ENCODE measurements at regions not wholly inside any gene's neighbourhood (a gene's known extent, or its start where the extent isn't known, plus 50 kb on each side); places are given as distances from the start of the nearest gene placed in this dataset.

DNA sequence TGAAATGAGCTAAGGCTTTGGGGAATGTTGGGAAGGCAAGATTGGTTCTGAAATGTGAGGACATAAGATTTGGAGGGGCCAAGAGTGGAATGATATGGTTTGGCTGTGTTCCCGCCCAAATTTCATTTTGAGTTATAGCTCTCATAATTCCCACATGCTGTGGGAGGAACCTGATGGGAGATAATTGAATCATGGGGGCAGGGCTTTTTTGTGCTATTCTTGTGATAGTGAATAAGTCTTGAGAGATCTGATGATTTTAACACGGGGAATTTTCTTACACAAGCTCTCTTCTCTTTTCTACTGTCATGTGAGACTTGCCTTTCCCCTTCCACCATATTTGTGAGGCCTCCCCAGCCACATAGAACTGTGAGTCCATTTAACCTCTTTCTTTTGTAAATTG lies 157.6 kb upstream of the C1QTNF7 start:
- DNase-seq (ENCODE audit: low spot score): no peak

DNA sequence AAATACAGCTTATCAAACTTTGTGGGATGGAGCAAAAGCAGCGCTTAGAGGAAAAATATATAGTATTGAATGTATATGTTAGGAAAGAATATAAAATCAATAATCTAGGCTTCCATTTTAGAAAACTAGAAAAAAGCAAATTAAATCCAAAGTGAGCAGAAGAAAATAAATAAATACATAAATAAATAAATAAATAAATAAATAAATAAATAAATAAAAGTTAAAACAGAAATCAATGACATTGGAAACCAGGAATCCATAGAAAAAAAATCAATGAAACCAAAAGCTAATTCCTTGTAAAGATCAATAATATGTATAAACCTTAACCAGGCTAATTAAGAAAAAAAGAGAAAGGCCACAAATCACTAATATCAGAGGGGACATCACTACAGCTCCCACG lies 141.8 kb upstream of the C1QTNF7 start:
- no peak for DNase-seq (ENCODE audit: low spot score)

DNA sequence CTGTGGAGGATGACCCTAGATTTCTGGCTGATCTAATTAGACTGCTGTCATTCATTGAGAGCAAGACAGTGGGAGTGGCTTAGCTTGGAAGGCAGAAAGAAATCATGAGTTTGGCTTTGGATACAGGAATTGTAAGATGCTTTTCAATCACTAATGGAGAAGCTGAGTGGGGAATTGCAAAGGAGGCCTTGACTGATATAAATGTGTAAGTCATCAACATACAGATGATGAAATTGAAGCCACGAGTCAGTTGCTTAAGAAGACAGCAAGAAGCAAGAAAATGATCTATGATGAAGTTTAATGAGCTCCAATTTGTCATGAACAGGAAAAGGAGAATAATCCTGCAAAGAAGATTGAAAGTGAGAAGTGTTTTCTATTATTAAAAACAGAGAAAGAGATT lies 136.7 kb upstream of the C1QTNF7 start:
- DNase-seq (ENCODE audit: low spot score): no peak

DNA sequence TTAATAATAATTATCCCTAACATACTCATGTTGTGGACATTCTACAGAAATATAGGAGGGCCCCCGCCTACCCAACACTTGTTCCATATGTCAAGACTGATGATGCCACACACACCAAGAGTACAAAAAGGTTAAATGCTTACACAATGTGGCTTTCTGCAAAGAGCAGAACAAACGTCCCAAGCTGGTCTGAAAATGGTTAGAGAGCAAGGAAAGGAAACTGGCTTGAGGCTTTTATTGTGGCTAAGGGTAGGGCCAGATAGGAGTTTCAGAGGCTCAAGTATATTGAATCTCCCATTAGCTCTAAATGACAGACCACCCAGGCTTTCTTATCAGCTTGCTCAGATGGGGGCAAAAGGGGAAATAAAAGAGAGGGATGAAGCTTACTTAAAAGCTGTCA lies 134.1 kb upstream of the C1QTNF7 start:
- DNase-seq (ENCODE audit: low spot score): no peak

DNA sequence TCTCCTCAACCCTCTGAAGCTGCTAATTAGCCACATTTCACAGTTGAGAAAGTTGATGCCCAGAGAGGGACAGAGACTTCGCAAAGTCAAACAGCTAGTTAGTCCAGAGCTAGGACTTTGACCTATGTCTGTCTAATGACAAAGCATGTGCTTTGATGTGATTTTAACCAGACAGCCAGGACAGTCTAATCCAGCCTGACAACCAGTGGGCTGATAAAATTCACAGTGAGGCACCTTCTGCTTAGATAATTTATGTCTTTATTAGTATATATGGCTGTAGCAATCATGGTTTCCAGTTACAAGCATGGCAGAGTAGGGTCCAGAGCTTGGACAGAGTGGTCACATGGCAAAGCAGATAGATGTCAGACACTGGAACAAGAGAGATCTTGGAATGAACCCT lies 133.6 kb upstream of the C1QTNF7 start:
- DNase-seq (ENCODE audit: low spot score): no peak

DNA sequence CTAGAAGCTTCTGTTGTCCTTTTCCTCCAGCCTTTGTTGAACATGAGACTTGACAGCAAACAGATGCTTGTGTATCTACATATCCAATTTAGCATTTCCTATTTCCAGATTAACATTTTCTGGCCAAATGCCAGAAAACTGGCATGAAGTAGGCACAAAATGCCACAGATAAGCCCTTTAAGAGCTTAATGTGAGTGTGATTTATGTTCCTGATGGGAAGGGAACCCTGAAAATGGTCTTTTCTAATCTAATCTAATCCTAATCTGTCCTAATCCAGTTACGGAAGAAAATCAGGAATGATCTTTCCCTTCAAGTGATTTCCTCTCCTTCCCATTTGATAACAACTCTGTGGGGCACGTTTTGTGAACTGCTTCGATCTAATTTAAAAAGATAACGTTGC lies 133.0 kb upstream of the C1QTNF7 start:
- no peak for DNase-seq (ENCODE audit: low spot score)

DNA sequence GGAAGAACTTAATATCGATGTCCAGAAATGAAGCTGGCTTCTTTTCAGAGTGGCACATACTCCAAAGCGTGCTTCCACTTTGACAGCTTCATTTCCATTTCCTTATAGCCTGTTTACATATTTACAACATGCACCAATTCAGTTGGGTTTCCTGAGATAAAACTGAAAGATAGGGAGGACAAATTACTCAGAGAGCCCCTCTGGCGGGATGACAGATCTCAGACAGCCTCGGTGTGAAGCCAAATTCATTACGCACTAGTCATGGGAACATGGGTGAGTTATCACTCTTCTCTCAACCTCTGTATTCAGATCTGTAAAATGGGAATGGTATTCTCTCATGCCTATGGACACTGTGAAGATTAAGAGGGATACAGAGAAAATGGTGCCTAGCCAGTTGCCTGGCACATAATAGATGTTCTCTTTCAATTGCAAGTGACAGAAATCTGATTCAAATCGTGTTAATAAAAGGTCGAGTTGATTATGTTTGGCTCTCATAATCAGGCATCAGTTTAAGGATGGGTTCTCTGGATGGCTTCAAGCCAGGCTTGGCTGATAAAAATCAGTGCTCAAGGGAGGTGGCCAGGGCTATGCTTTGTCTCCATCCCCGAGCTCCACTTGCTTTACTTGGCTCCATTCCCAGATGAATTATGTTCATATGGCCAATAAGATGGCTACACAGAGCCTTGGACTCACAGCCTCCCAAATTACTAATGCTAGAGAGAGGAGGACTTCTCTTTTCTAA lies 132.2 kb upstream of the C1QTNF7 start:
- peak; percentile 0 for DNase-seq (ENCODE audit: low spot score)

DNA sequence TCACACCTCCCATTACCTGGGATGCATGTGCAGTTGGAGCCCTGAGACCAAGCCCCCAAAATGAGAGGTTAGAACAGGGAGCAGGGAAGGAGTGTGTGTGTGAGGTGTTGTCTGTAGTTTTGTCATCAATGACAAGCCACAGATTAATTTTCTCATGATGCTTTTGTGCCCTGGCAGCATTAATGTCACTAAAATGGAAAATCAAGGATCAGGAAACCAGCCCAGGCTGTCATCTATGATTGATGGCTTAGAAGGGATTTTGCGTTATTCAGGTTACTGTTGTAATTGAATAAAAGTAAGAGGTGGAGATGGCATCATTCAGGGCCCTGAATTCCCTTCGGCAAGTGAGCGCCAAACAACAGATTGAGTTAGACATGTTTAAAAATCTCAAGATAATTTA lies 130.5 kb upstream of the C1QTNF7 start:
- no peak for DNase-seq (ENCODE audit: low spot score)

DNA sequence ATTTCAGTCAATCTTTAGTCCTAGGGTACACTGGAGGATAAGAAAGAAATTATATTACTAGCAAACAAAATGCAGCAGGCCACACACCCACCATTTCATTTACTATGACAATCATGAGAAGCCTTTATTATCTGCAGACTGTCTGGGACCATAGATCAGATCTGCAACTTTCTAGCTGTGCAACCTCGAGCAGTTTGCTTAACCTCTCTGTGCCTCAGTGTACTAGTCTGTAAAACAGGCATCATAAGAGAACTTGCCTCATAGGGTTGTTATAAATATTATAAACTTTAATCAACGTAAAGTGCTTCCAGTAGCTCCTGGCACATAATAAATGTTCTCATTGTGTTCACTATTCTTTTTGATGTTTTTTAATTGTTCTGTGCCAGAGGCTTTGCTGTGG lies 128.2 kb upstream of the C1QTNF7 start:
- no peak for DNase-seq (ENCODE audit: low spot score)

DNA sequence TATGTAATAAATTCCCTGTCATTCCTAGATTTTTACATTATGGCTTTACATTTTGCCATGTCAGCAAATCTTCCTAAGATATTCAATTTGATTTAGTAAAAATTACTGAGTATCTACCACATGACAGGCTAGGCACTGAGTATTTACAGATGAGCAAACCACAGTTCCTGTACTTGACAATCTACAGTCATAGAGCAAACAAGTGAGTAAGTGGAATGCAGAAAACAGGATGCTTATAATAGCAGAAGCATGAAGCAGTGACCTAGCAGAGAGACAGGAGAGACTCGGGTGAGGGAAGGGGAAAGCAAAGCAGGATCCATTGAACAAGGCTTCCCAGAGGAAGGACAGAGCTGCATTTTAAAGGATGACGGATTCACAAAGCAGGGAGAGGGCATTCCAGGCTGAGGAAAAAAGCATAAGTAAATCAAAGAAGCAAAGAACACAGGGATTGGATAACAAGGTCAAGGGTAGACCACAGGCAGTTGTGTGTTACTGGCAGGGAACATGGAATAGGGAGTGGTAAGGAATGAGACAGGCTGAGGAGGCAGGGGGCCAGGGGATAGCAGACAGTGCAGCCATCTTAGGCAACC lies 124.7 kb upstream of the C1QTNF7 start:
- DNase-seq (ENCODE audit: low spot score): peak; percentile 17

DNA sequence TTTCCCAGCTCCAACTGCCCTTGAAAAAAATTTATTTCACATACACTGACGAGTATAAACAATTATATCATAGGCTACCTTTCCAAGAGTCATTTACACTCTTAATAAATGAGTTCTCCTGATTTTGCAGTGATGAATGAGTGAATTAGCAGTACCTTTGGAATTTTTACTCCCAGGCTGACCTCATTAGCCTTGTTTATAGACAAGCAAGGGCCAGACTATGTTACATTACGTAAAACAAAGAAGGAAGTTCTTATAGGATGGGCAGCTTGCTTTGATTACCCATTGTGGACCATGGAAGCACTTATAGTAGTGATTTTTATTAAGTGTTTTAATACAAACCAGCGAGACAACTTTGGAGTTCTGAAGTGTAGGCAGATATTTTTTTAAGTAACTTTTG lies 112.9 kb upstream of the C1QTNF7 start:
- no peak for DNase-seq (ENCODE audit: low spot score)

DNA sequence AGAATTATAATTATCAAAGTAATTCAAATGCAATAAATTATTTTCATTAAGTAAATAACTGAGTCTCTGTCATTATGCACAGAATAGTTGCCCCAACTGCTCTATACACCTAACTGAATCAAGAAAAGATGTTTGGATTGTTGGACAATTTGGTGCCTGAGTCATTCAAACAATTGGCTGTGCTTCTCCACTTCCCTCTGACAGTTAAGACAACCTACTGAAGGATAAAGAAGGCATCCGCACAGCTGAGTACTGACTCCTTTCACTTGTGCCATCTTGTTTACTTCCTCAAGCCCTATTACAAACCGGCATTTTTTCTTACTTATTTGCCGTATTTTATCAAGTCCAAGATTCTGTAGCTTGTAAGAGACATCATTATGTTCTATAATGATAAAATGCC lies 110.6 kb upstream of the C1QTNF7 start:
- DNase-seq (ENCODE audit: low spot score): no peak

DNA sequence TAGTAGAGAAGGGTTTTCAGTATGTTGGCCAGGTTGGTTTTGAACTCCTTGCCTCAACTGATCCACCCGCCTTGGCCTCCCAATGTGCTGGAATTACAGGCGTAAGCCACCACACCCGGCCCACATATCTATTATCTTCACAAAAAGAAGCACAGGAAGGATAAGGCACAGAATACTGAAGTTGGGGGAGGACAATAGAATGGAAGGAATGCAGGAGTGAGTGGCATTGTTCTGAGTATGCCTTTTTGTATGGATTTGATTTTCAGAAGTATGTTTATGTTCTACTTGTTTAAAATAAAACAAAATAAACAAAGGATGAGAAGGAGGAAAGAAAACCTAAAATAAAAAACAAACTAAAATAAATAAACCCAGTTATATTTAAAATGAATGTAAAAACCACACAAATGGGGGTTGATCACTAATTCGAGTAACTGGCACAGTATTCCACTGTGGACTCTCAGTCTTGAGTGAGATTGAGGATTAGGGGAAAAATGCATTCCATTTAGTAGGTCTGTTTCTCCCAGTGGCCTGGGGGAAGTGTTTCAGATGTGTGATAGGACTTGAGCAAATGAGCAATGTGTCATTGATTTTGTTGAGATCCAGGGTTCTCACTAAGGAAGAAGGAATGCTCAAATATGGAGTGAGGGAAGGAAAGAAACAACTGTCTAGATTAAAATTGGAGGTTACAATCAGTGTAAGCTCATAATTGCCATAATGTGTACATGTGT lies 109.0 kb upstream of the C1QTNF7 start:
- DNase-seq (ENCODE audit: low spot score): no peak

DNA sequence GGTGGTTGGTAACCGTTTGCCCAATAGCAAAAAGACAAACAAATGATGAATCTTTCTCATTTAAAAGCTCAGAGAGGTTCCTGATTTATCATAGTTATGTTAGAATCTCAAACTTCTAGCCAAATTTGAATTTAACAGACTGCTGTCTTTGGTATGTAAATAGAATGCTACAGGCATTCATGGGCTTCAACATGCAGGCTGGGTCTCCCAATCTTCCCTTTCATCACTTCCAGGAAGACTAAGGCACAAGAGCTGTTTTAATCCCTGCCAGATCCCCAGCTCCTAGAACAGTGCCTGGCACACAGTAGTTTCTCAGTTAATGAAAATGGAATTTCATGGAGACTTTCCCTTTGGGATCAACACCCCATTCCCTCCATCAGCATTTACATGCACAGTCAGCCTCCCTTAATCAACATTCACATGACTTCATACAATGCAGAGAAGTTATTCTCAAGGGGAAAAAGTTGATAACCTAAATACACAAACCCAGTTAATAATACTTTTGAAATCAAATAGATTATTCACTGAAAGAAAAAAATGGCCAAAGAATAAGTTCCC lies 107.6 kb upstream of the C1QTNF7 start:
- DNase-seq (ENCODE audit: low spot score): no peak

DNA sequence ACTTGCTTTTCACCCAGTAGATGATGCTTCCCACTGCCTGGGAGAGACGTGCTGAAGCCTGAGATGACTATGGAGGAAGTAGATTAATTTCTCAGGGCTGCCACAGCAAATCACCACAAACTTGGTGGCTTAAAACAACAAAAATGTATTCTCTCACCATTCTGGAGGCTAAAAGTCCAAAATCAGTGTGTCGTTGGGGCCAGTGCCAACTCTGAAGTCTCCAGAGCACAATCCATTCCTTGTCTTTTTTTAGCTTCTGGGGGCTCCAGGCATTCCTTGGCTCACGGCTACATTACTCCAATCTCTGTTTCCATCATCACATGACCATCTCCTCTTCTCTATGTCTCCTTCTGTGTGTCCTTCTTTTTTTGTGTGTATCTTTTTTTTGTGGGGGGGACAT lies 105.8 kb upstream of the C1QTNF7 start:
- DNase-seq (ENCODE audit: low spot score): no peak

DNA sequence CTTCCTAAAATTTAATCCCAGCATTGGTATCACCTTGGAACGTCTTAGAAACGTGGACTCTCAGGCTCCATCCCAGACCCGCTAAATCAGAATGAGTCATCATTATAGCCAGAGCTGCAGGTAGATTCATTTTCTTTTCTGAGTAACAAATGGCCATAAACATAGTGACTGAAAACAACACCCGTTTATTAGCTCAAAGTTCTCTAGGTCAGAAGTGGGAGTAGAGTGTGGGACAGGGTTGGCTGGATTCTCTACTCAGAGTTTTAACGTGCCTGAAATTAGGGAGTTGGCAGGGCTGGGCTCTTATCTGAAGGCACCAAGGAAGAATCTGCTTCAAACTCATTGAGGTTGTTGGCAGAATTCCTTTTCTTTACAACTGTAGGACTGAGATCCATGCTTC lies 101.8 kb upstream of the C1QTNF7 start:
- DNase-seq (ENCODE audit: low spot score): no peak

DNA sequence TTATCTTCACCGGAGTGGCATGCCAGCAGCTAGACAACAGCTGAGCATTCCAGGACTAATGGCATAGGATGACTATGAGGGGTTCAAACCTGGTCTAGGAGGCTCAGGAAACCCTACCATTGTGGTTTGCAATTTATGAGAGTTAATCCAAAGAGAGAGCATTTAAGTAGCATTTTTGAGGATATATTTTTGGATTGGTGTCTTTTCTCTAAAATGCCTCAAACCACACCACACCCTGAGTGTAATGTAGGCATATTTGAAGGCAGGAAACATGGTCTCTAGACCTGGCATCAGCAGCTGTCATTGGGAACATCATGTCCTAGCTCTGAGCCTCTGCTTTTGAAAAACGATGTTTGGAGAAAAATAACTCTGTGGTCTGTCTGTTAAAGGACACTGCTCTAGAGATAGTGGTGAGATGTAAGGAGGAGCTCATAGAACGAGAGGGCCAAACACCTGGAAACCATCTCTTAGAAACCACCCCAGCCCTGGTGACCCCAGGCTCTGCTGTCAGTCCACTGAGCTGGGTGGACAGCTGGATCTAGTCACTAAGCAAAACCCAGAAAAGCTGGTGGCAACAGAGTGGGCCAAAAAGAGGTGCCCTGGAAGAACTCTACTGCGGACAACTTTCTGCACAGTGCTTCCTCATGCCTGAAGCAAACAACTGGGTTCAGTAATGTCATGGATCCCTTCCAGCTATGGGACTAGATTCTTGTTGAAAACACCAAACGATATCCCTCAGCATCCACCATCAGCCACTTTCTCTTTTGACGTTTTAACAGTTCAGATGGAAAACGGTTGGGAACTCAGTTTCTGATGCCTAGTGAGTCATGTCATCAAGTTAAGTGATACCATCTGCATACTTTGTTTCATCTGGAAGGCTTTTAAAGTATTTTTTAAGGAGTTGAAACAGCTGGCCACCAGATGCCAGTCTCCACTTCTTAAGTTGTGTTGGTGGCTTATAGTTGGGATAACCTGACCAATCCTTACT lies 100.2 kb upstream of the C1QTNF7 start:
- DNase-seq (ENCODE audit: low spot score): peak; percentile 11

DNA sequence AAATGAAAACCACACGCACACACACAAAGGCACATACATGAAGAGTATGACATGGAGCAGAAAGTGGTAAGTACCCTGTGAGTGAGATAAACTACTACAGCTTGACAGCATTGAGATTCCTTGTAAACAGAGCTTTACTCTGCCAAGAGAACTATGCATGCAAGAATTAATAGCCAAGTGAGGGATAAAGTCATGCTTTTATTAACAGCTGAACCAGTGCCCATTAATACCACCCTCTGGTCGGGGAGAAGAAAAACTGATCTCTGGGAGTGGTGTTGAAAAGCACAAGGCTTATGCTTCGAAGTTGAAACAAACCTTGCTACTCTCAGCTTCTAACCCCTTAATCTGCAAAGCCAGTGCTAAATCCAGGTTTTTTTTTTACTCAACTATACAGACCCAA lies 95.9 kb upstream of the C1QTNF7 start:
- DNase-seq (ENCODE audit: low spot score): no peak

DNA sequence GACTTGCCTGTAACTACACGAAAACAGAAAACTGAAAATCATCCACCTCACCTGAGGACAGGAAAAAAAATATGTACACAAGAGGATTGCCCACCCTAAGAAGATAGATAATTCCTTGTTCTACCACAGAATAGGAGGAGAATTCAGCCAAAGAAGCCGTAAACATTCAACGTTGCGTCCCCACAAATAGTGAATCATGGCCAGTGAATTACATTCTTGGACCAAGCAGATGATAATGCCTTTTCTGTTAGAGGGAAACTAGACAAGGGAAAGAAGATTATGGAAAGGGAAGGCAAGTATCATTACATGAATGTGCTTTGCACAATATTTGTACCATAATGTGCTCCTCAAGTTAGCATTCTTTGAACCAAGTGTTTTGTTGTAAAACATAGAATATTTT lies 95.5 kb upstream of the C1QTNF7 start:
- no peak for DNase-seq (ENCODE audit: low spot score)

DNA sequence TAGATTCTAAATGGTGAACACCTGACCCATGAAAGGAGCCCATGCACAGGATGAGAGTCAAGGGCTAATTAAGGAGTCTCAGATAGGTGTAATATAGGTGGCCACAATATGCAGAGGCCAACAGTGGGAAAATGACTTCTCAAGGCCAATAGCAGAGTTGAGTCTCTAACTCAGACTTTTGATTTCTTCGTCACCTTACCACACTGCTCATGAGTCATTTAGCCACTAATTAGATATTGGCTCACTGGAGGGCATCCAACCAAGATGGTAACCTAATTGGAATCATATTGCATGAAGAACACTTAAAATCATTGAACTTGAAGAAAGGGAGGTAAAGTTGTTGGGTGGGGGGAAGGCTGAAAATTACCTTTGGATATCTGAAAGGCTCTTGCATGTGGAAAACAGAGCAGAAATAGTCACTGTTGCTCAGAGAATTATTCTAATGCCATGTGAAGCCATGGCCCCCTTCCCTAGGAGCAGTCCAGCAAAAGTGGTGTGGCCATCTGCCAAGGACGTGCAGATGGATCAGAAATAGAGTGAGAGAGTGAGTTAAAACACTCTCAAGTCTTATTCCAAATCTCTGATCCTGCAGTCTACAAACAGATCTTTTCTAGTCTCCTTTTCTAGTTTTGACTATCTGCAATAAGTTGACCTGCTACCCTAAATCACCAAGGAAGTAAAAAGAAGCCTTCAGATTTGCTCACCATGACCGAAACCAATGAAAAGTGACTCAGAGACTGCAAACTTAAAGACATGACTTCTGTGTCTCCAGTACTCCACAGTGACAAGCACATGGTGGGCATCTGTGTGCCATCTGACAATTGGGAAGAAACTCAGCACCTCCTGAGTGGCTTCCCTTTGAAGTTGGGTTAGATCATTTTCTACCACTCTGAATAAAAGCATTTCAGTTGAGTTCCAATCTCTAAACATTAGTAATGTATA lies 93.9 kb upstream of the C1QTNF7 start:
- DNase-seq (ENCODE audit: low spot score): no peak
